ENCODE measurements at regions not wholly inside any gene's neighbourhood (a gene's known extent, or its start where the extent isn't known, plus 50 kb on each side); places are given as distances from the start of the nearest gene placed in this dataset.

DNA sequence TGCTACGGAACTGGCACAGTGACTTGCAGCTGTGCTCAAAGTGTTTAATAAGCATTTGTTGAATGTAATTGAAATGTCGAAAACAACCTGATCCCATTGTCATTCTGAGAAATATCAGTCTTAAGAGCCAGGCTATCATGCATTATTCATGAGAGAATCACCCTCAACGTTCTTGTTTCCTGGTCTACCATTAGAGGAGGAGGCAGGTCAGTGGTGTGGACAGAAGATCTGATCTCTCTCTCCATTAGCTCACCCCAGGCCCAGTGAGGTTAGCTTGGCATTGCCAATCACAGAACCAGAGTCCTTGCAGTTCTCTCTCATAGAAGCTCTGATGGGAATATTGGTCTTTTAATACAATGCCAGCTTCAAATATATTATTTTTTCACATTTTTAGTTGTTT, 121.1 kb upstream of the SPON1 start:
- H3K4me1 ChIP-seq (ENCODE audit: control insufficient read depth, extremely low read depth, insufficient read depth, low read length), result peaks cover 18% of the 10 kb centered on the region
- no peaks in the 10 kb centered on the region for H3K9me3 ChIP-seq (ENCODE audit: control insufficient read depth, low read depth, low read length)
- H3K36me3 ChIP-seq (ENCODE audit: control insufficient read depth in 2 of 2, extremely low read depth in 1 of 2, insufficient read depth in 2 of 2, low read length in 2 of 2), result no peaks in the 10 kb centered on the region
- H3K27ac ChIP-seq (ENCODE audit: control insufficient read depth, insufficient read depth, low read length), result no peak overlapping the region
- no peak overlapping the region for H2AFZ ChIP-seq (ENCODE audit: control insufficient read depth, low read length)
- no peak overlapping the region for H3K4me2 ChIP-seq (ENCODE audit: control insufficient read depth, extremely low read depth, insufficient read depth, low read depth, low read length)
- no peak overlapping the region for H3K9ac ChIP-seq (ENCODE audit: control insufficient read depth, extremely low read depth, insufficient read depth, low read length)
- H3K27me3 ChIP-seq (ENCODE audit: control insufficient read depth, extremely low read depth, insufficient read depth, low read length), result peaks cover 45% of the 10 kb centered on the region
- no peaks in the 10 kb centered on the region for H3K79me2 ChIP-seq (ENCODE audit: control insufficient read depth, insufficient read depth, low read length)
- DNase-seq (ENCODE audit: low read depth, low spot score), result no peak
- TF ChIP-seq, protein P1, sequence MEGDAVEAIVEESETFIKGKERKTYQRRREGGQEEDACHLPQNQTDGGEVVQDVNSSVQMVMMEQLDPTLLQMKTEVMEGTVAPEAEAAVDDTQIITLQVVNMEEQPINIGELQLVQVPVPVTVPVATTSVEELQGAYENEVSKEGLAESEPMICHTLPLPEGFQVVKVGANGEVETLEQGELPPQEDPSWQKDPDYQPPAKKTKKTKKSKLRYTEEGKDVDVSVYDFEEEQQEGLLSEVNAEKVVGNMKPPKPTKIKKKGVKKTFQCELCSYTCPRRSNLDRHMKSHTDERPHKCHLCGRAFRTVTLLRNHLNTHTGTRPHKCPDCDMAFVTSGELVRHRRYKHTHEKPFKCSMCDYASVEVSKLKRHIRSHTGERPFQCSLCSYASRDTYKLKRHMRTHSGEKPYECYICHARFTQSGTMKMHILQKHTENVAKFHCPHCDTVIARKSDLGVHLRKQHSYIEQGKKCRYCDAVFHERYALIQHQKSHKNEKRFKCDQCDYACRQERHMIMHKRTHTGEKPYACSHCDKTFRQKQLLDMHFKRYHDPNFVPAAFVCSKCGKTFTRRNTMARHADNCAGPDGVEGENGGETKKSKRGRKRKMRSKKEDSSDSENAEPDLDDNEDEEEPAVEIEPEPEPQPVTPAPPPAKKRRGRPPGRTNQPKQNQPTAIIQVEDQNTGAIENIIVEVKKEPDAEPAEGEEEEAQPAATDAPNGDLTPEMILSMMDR (optimal IDR thresholded peaks at IDR 0.05 in 1 of 3, IDR thresholded peaks at IDR 0.05 in 1 of 3, conservative IDR thresholded peaks at IDR 0.05 in 1 of 3; ENCODE audit: extremely low read depth in 1 of 3, insufficient read depth in 2 of 3, low read length in 3 of 3), result no peak
- no peak for TF ChIP-seq EZH2 (IDR thresholded peaks at IDR 0.05; ENCODE audit: low read length)
- peaks cover 3% of the 10 kb centered on the region for H3K9me1 ChIP-seq (ENCODE audit: control insufficient read depth, extremely low read depth, insufficient read depth, low read length)
- H4K20me1 ChIP-seq (ENCODE audit: control insufficient read depth, extremely low read depth, insufficient read depth, low read length), result no peaks in the 10 kb centered on the region
- FAIRE-seq, result no peak
- dilution Hi-C loops (cut with MboI; ENCODE audit: extremely low pct_ligation_motif_present, low sequenced_read_pairs), result no loop called here
- no peak overlapping the region for H3K4me3 ChIP-seq (ENCODE audit: control insufficient read depth in 2 of 3, extremely low read depth in 1 of 3, insufficient read depth in 2 of 3, low read depth in 1 of 3, low read length in 3 of 3)

GRCh38 chr11:13848031-13848430, 114.5 kb upstream of the SPON1 start:
- H3K27me3 ChIP-seq (ENCODE audit: control insufficient read depth, extremely low read depth, insufficient read depth, low read length), result peaks cover 49% of the 10 kb centered on the region
- H3K9me1 ChIP-seq (ENCODE audit: control insufficient read depth, extremely low read depth, insufficient read depth, low read length), result no peaks in the 10 kb centered on the region

More at GRCh38 chr11:13848031-13848430, 114.5 kb upstream of the SPON1 start:
- no peaks in the 10 kb centered on the region for H3K4me1 ChIP-seq (ENCODE audit: control insufficient read depth, extremely low read depth, insufficient read depth, low read length)
- dilution Hi-C loops (cut with MboI; ENCODE audit: extremely low pct_ligation_motif_present, low sequenced_read_pairs), result no loop called here
- no peak for FAIRE-seq
- DNase-seq (ENCODE audit: low read depth, low spot score), result no peak
- no peaks in the 10 kb centered on the region for H3K36me3 ChIP-seq (ENCODE audit: control insufficient read depth in 2 of 2, extremely low read depth in 1 of 2, insufficient read depth in 2 of 2, low read length in 2 of 2)
- TF ChIP-seq, protein P1 (optimal IDR thresholded peaks at IDR 0.05 in 1 of 3, IDR thresholded peaks at IDR 0.05 in 1 of 3, conservative IDR thresholded peaks at IDR 0.05 in 1 of 3; ENCODE audit: extremely low read depth in 1 of 3, insufficient read depth in 2 of 3, low read length in 3 of 3), result no peak
- no peak for TF ChIP-seq EZH2 (IDR thresholded peaks at IDR 0.05; ENCODE audit: low read length)
- H3K9me3 ChIP-seq (ENCODE audit: control insufficient read depth, low read depth, low read length), result no peaks in the 10 kb centered on the region
- H2AFZ ChIP-seq (ENCODE audit: control insufficient read depth, low read length), result no peak overlapping the region
- H4K20me1 ChIP-seq (ENCODE audit: control insufficient read depth, extremely low read depth, insufficient read depth, low read length), result no peaks in the 10 kb centered on the region
- H3K9ac ChIP-seq (ENCODE audit: control insufficient read depth, extremely low read depth, insufficient read depth, low read length), result no peak overlapping the region
- H3K79me2 ChIP-seq (ENCODE audit: control insufficient read depth, insufficient read depth, low read length), result no peaks in the 10 kb centered on the region
- H3K27ac ChIP-seq (ENCODE audit: control insufficient read depth, insufficient read depth, low read length), result no peak overlapping the region
- H3K4me2 ChIP-seq (ENCODE audit: control insufficient read depth, extremely low read depth, insufficient read depth, low read depth, low read length), result no peak overlapping the region
- H3K4me3 ChIP-seq (ENCODE audit: control insufficient read depth in 2 of 3, extremely low read depth in 1 of 3, insufficient read depth in 2 of 3, low read depth in 1 of 3, low read length in 3 of 3), result no peak overlapping the region
